K562 (cell line): ENCODE measurements at regions not wholly inside any gene's neighbourhood (a gene's known extent, or its start where the extent isn't known, plus 50 kb on each side); places are given as distances from the start of the nearest gene placed in this dataset.

Experiments
- ATAC-seq: fragments of 200-7000 bp; cut with Tn5 transposase; 3 replicates; pipeline ENCODE4 v1.9.1; 2020; ENCODE audit warnings: moderate library complexity
- BruUV-seq: library from RNA; stranded (reverse); fragments of 400-500 nt; replicated peaks from 2 replicates; lab custom pipeline; 2021; lab: Mats Ljungman, UMichigan
- CTCF ChIA-PET: fragments of 300-600 bp; formaldehyde crosslinking; extraction: SDS; loops from one replicate; lab custom pipeline; 2021; ENCODE audit warnings: low intra/inter-chr PET ratio; lab: Yijun Ruan, JAX
- POLR2A ChIA-PET: fragments of 300-600, 350-650 bp; sonication (Branson Sonifier 250); formaldehyde crosslinking; extraction: SDS; loops from one replicate; lab custom pipeline; 2021; ENCODE audit warnings: antibody characterized with exemption, inconsistent platforms; lab: Yijun Ruan, JAX
- DNase-seq, 4 experiments: peaks; one replicate each; pipeline versions ENCODE4 v3.0.0 to v3.0.0-alpha.2; 2011 to 2018; ENCODE audit warnings: low spot score in 3 of 4, mixed read lengths in 3 of 4; ENCODE audit errors: extremely low read depth in 1 of 4
- FAIRE-seq: peaks from 2 replicates; lab custom pipeline; 2011; peaks lifted over from hg19 to GRCh38; lab: Jason Lieb, UNC
- H2AFZ ChIP-seq: 2 replicates; pipeline ENCODE4 v1.6.0; 2011; ENCODE audit warnings: low read depth, low read length, control low read depth, inconsistent platforms
- H3K27ac ChIP-seq: fragments of 200-600 bp; 3 replicates; pipeline ENCODE4 v1.8.0; 2011; ENCODE audit warnings: low read depth, mild to moderate bottlenecking, control low read depth, inconsistent platforms, low read length, moderate library complexity, mixed read lengths; ENCODE audit errors: extremely low read depth
- H3K27me3 ChIP-seq, 2 experiments: fragments of 300-600 bp in 1 of 2; 2 replicates in 1 of 2; 3 replicates in 1 of 2; pipeline versions ENCODE4 v1.6.0 to v1.8.0; 2011; ENCODE audit warnings: inconsistent platforms in 2 of 2, low read length in 2 of 2, mild to moderate bottlenecking in 1 of 2, mixed read lengths in 1 of 2, moderate library complexity in 1 of 2; ENCODE audit not compliant: control insufficient read depth in 2 of 2, insufficient read depth in 2 of 2
- H3K36me3 ChIP-seq: fragments of 300-600 bp; 3 replicates; pipeline ENCODE4 v1.8.0; 2011; ENCODE audit warnings: mild to moderate bottlenecking, low read length, inconsistent platforms; ENCODE audit not compliant: control insufficient read depth, insufficient read depth
- H3K4me1 ChIP-seq, 2 experiments: fragments of 200-600 bp in 1 of 2; replicated peaks in 1 of 2; 2 replicates in 1 of 2; 3 replicates in 1 of 2; pipeline versions ENCODE4 v1.5.1 to v1.8.0; 2011; ENCODE audit warnings: inconsistent platforms in 2 of 2, low read length in 2 of 2, mild to moderate bottlenecking in 1 of 2, mixed read lengths in 1 of 2, moderate library complexity in 1 of 2; ENCODE audit not compliant: control insufficient read depth in 2 of 2, insufficient read depth in 2 of 2
- H3K4me2 ChIP-seq: 2 replicates; pipeline ENCODE4 v1.6.1; 2011; ENCODE audit warnings: low read length, control low read depth, inconsistent platforms, mixed read lengths; ENCODE audit not compliant: insufficient read depth
- H3K4me3 ChIP-seq: fragments of 200-600 bp; sonication (generic), shearing (Covaris generic); 2 replicates; pipeline ENCODE4 v1.5.1; 2016; ENCODE audit warnings: control low read depth, inconsistent platforms
- H3K79me2 ChIP-seq: fragments of 200-600 bp; 3 replicates; pipeline ENCODE4 v1.8.0; 2011; ENCODE audit warnings: low read length, inconsistent platforms; ENCODE audit not compliant: control insufficient read depth, insufficient read depth
- H3K9ac ChIP-seq, 2 experiments: 2 replicates each; pipeline versions ENCODE4 v1.6.0 to v1.6.1; 2011; ENCODE audit warnings: low read depth in 2 of 2, low read length in 2 of 2, control low read depth in 1 of 2, inconsistent platforms in 1 of 2, mild to moderate bottlenecking in 1 of 2, mixed read lengths in 1 of 2; ENCODE audit not compliant: insufficient read depth in 1 of 2
- H3K9me1 ChIP-seq: one replicate; pipeline ENCODE4 v1.6.0; 2011; ENCODE audit warnings: inconsistent platforms, mild to moderate bottlenecking, low read length, moderate library complexity; ENCODE audit not compliant: control insufficient read depth, insufficient read depth
- H3K9me3 ChIP-seq: replicated peaks from 2 replicates; pipeline ENCODE4 v1.5.1; 2011; ENCODE audit warnings: low read depth, low read length, inconsistent platforms; ENCODE audit not compliant: control insufficient read depth, insufficient read depth
- H4K20me1 ChIP-seq: replicated peaks from 2 replicates; pipeline ENCODE4 v1.6.1; 2011; ENCODE audit warnings: low read length, inconsistent platforms, mixed read lengths; ENCODE audit not compliant: control insufficient read depth, insufficient read depth
- CBX5 ChIP-seq: IDR thresholded peaks from 2 replicates; pipeline ENCODE4 v1.6.1; 2014; ENCODE audit warnings: low read depth, borderline replicate concordance
- EWSR1 ChIP-seq: fragments of 450-650 bp; IDR thresholded peaks from 2 replicates; pipeline ENCODE4 v1.6.1; 2018; ENCODE audit warnings: borderline replicate concordance, mild to moderate bottlenecking, low read depth, moderate library complexity; ENCODE audit not compliant: partially characterized antibody
- GABPA ChIP-seq: fragments of 200-800 bp; sonication (Bioruptor generic); conservative IDR thresholded peaks from 2 replicates; pipeline ENCODE4 v1.6.1; 2016; ENCODE audit warnings: low read depth, missing genetic modification characterization, missing compliant biosample characterization
- HDAC2 ChIP-seq: fragments of 450-650 bp; IDR thresholded peaks from 2 replicates; pipeline ENCODE4 v1.6.1; 2016; ENCODE audit warnings: mild to moderate bottlenecking
- KLF13 ChIP-seq: fragments of 450-650 bp; IDR thresholded peaks from 2 replicates; pipeline ENCODE4 v1.6.1; 2016; ENCODE audit warnings: missing genetic modification characterization, low read depth, mild to moderate bottlenecking, missing compliant biosample characterization, moderate library complexity, borderline replicate concordance
- MED1 ChIP-seq: sonication (generic); formaldehyde crosslinking; IDR thresholded peaks from 2 replicates; pipeline ENCODE4 v1.8.1; 2023; ENCODE audit warnings: missing genetic modification reagents, borderline replicate concordance
- MXD1 ChIP-seq: fragments of 250-450 bp; sonication (Bioruptor Pico); IDR thresholded peaks from 2 replicates; pipeline ENCODE4 v1.8.0; 2021; ENCODE audit warnings: borderline replicate concordance, mild to moderate bottlenecking, moderate library complexity; ENCODE audit not compliant: poor library complexity, severe bottlenecking
- NFIC ChIP-seq: fragments of 450-650 bp; IDR thresholded peaks from 2 replicates; pipeline ENCODE4 v1.6.1; 2017; ENCODE audit warnings: mild to moderate bottlenecking, inconsistent platforms
- SAFB2 ChIP-seq: fragments of 200-400 bp; formaldehyde crosslinking; IDR thresholded peaks from 2 replicates; pipeline ENCODE4 v1.6.1; 2018; ENCODE audit warnings: borderline replicate concordance, low read length, low read depth, moderate library complexity; ENCODE audit not compliant: severe bottlenecking
- ZBTB12 ChIP-seq: fragments of 250-450 bp; sonication (Bioruptor Pico); IDR thresholded peaks from 2 replicates; pipeline ENCODE4 v1.4.0; 2020
- ZFP1 ChIP-seq: fragments of 450-650 bp; formaldehyde crosslinking; IDR thresholded peaks from 2 replicates; pipeline ENCODE4 v1.4.0; 2020; ENCODE audit warnings: mild to moderate bottlenecking, mixed read lengths
- ZFX ChIP-seq: sonication (generic); formaldehyde crosslinking; IDR thresholded peaks from 2 replicates; pipeline ENCODE4 v1.8.0; 2022; ENCODE audit warnings: mild to moderate bottlenecking, missing genetic modification reagents, moderate library complexity
- ZNF184 ChIP-seq: sonication (generic); formaldehyde crosslinking; IDR thresholded peaks from 2 replicates; pipeline ENCODE4 v1.5.0; 2020; ENCODE audit warnings: missing genetic modification reagents
- WGBS: fragments of 100-300 bp; shearing (Covaris generic); methylation state at CpG from one replicate; pipeline ENCODE4 v1.1.6; 2016; ENCODE audit warnings: low coverage, mixed read lengths; ENCODE audit not compliant: insufficient coverage; ENCODE audit errors: missing lambda C conversion rate; 5-methylcytosine and 5-hydroxymethylcytosine counted together
- in situ Hi-C: fragments of 300-500 bp; cut with MboI; formaldehyde crosslinking; loops from 4 replicates; pipeline ENCODE4 v1.15.0; 2018; ENCODE audit warnings: inconsistent platforms, mixed read lengths
- intact Hi-C: fragments of 100-400 bp; cut with micrococcal nuclease; formaldehyde crosslinking; loops from 2 replicates; pipeline ENCODE4 v1.14.2; 2022

- in situ Hi-C loops (no loop called here), intact Hi-C loops (loop anchor here (2.0 kb wide), 1 partner anchor 246 kb away; no protein-coding TSS in a partner anchor)
- no peaks in the 10 kb centered on the region for H3K9me3 ChIP-seq
- H3K27me3 ChIP-seq: no peaks in the 10 kb centered on the region
- TF ChIP-seq NFIC: peak; percentile 48
- no peak for TF ChIP-seq EWSR1
- ATAC-seq (no peak), FAIRE-seq (no peak), DNase-seq (no peak)
- H3K9ac ChIP-seq: no peak overlapping the region
- no peaks in the 10 kb centered on the region for H3K79me2 ChIP-seq
- ChIA-PET POLR2A (no interaction called here), CTCF (no interaction called here)
- H3K27ac ChIP-seq: no peak overlapping the region
- H4K20me1 ChIP-seq: no peaks in the 10 kb centered on the region
- no peaks in the 10 kb centered on the region for H3K9me1 ChIP-seq
- no peak overlapping the region for H3K4me3 ChIP-seq
- H2AFZ ChIP-seq: no peak overlapping the region
- no peaks in the 10 kb centered on the region for H3K36me3 ChIP-seq
- H3K4me2 ChIP-seq: no peak overlapping the region
- BruUV-seq: no TSS peak
- H3K4me1 ChIP-seq: peaks cover 0 to 8% of the 10 kb centered on the region in 2 experiments; a peak in 3 of 5 replicates
Measured at GRCh38 chr6:105839266-105839665, 246.9 kb upstream of the PRDM1 start.

GRCh38 chr6:105838171-105838570, 248.0 kb upstream of the PRDM1 start:
- FAIRE-seq (no peak), DNase-seq (no peak), ATAC-seq (no peak)
- intact Hi-C loops (loop anchor here (2.0 kb wide), 1 partner anchor 247 kb away; no protein-coding TSS in a partner anchor), in situ Hi-C loops (no loop called here)
- Histone ChIP-seq H3K4me3 (no peak overlapping the region), H3K79me2 (no peaks in the 10 kb centered on the region), H3K36me3 (no peaks in the 10 kb centered on the region), H3K27me3 (no peaks in the 10 kb centered on the region), H3K4me1 (peaks cover 0 to 8% of the 10 kb centered on the region in 2 experiments; a peak in 3 of 5 replicates), H4K20me1 (no peaks in the 10 kb centered on the region), H3K4me2 (no peak overlapping the region), H3K9ac (no peak overlapping the region), H3K9me1 (no peaks in the 10 kb centered on the region), H3K9me3 (no peaks in the 10 kb centered on the region), H2AFZ (no peak overlapping the region), H3K27ac (no peak overlapping the region)
- ChIA-PET POLR2A (no interaction called here), CTCF (no interaction called here)
- BruUV-seq: no TSS peak
- WGBS: 14% methylated on average over 1 of the region's 1 CpG
- no peak for TF ChIP-seq ZBTB12
- no peak for TF ChIP-seq GABPA (tag)
- no peak for TF ChIP-seq ZFX
- TF ChIP-seq CBX5: no peak
- no peak for TF ChIP-seq HDAC2
- no peak for TF ChIP-seq MXD1
- no peak for TF ChIP-seq ZFP1 (CRISPR knock-in tag)
- TF ChIP-seq KLF13 (tag): no peak
- TF ChIP-seq SAFB2: no peak
- no peak for TF ChIP-seq MED1 (CRISPR knock-in tag)
- no peak for TF ChIP-seq ZNF184
